Cerebellar cortex (tissue), 1 donor: ENCODE measurements at regions not wholly inside any gene's neighbourhood (a gene's known extent, or its start where the extent isn't known, plus 50 kb on each side); places are given as distances from the start of the nearest gene placed in this dataset.
"Not testable (repeated sequence)": the region's sequence is repeated elsewhere in the genome, so short reads cannot be mapped to it uniquely, and the experiment has no call there.

Experiments used
- DNase-seq: peaks from one replicate; pipeline ENCODE4 v3.0.0-alpha.2; 2015; ENCODE audit warnings: low spot score

- DNase-seq = no peak
These were observed 137.7 kb upstream of the CRHR1 start for GRCh38 chr17:45646288-45646988.

GRCh38 chr17:45648642-45649041 lies 135.5 kb upstream of the CRHR1 start:
- DNase-seq = no peak

- DNase-seq = peak; percentile 45
These were observed 134.3 kb upstream of the CRHR1 start for GRCh38 chr17:45649796-45650195.

GRCh38 chr17:45650561-45650960 lies 133.6 kb upstream of the CRHR1 start:
- DNase-seq = no peak

- DNase-seq = no peak
These were observed 132.9 kb upstream of the CRHR1 start for GRCh38 chr17:45651145-45651709.

- no peak for DNase-seq
These were observed 130.5 kb upstream of the CRHR1 start for GRCh38 chr17:45653616-45654015.

GRCh38 chr17:45656527-45657181 lies 127.5 kb upstream of the CRHR1 start:
- no peak for DNase-seq

GRCh38 chr17:45660474-45660873 lies 123.6 kb upstream of the CRHR1 start:
- no peak for DNase-seq

- DNase-seq = no peak
These were observed 121.7 kb upstream of the CRHR1 start for GRCh38 chr17:45662432-45662831.

GRCh38 chr17:45663772-45664171 lies 120.3 kb upstream of the CRHR1 start:
- DNase-seq = no peak

- no peak for DNase-seq
These were observed 119.2 kb upstream of the CRHR1 start for GRCh38 chr17:45664921-45665320.

- DNase-seq = no peak
These were observed 118.0 kb upstream of the CRHR1 start for GRCh38 chr17:45666046-45666600.

- DNase-seq = no peak
These were observed 117.5 kb upstream of the CRHR1 start for GRCh38 chr17:45666641-45667040.

GRCh38 chr17:45667591-45668171 lies 116.4 kb upstream of the CRHR1 start:
- DNase-seq = no peak

GRCh38 chr17:45668316-45668715 lies 115.8 kb upstream of the CRHR1 start:
- DNase-seq = no peak

- DNase-seq = no peak
These were observed 111.8 kb upstream of the CRHR1 start for GRCh38 chr17:45672301-45672700.

GRCh38 chr17:45672792-45673191 lies 111.3 kb upstream of the CRHR1 start:
- DNase-seq = no peak

GRCh38 chr17:45673759-45674158 lies 110.4 kb upstream of the CRHR1 start:
- not testable (repeated sequence) for DNase-seq

GRCh38 chr17:45675012-45675411 lies 109.1 kb upstream of the CRHR1 start:
- no peak for DNase-seq

GRCh38 chr17:45675892-45676291 lies 108.2 kb upstream of the CRHR1 start:
- no peak for DNase-seq

- peak; percentile 50 for DNase-seq
These were observed 107.4 kb upstream of the CRHR1 start for GRCh38 chr17:45676695-45677094.

- DNase-seq = no peak
These were observed 106.3 kb upstream of the CRHR1 start for GRCh38 chr17:45677770-45678169.

- DNase-seq = no peak
These were observed 104.7 kb upstream of the CRHR1 start for GRCh38 chr17:45679426-45679825.
